Memory B cell (primary cell): ENCODE measurements at regions not wholly inside any gene's neighbourhood (a gene's known extent, or its start where the extent isn't known, plus 50 kb on each side); places are given as distances from the start of the nearest gene placed in this dataset.

Experiments
- ATAC-seq: fragments of 150-1000 bp; cut with Tn5 transposase; 2 replicates; pipeline ENCODE4 v1.10.0; 2021; ENCODE audit warnings: low read depth, mild to moderate bottlenecking, moderate library complexity
- DNase-seq, 2 donors: peaks; one replicate each; pipeline ENCODE4 v3.0.0; 2022; ENCODE audit warnings: low spot score in 2 of 2
- H3K27ac Mint-ChIP-seq: one replicate; pipeline ENCODE4 v1.8.0; 2022; ENCODE audit warnings: mild to moderate bottlenecking, moderate library complexity, mixed read lengths
- H3K27me3 Mint-ChIP-seq: one replicate; pipeline ENCODE4 v1.8.0; 2022; ENCODE audit warnings: mixed read lengths
- H3K36me3 Mint-ChIP-seq: one replicate; pipeline ENCODE4 v1.8.0; 2022; ENCODE audit warnings: mild to moderate bottlenecking, mixed read lengths
- H3K4me1 Mint-ChIP-seq: one replicate; pipeline ENCODE4 v1.8.0; 2022; ENCODE audit warnings: mixed read lengths
- H3K4me3 Mint-ChIP-seq: one replicate; pipeline ENCODE4 v1.8.0; 2022; ENCODE audit warnings: mild to moderate bottlenecking, moderate library complexity, mixed read lengths
- H3K9me3 Mint-ChIP-seq: one replicate; pipeline ENCODE4 v1.8.0; 2022; ENCODE audit warnings: mixed read lengths

DNA sequence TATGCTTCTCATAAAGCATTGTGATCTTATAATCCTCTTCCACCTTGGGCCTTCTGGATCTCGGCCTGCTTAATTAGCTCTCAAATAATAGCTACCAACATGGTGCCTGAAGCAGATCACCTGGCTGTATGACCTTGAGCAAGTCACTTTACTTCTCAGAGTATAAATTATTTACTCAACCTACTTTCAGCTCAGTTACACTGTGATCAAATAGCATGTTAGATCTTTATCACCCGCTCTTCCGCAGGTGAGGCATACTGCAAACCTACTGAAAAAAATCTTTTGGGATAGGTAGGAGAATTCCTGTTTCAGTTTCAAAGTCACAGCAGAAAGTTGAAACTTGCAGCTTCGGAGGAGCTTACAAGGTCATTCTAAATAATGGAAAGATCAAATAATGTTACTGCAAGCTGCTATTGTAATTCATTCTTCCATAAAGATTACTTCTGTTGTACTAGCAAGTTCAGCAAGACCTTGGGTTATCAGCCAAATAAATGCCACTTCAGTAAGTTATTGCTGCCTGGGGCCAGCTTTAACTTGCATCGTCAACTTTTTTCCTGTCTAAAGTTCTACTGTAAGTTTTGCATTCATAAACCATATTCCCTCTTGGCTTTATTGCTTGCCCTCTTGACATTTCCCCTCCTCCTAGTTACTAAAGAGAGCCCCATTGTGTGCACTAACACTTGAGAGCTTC is 268.4 kb upstream of the ATP11B start:
- no peak for DNase-seq
- H3K27me3 Mint-ChIP-seq = peaks cover 2% of the 10 kb centered on the region
- no peaks in the 10 kb centered on the region for H3K4me1 Mint-ChIP-seq
- no peaks in the 10 kb centered on the region for H3K9me3 Mint-ChIP-seq
- H3K36me3 Mint-ChIP-seq = no peaks in the 10 kb centered on the region
- no peak overlapping the region for H3K4me3 Mint-ChIP-seq
- H3K27ac Mint-ChIP-seq = no peak overlapping the region
- no peak for ATAC-seq

GRCh38 chr3:182525766-182526374 is 267.4 kb upstream of the ATP11B start:
- H3K27ac Mint-ChIP-seq = no peak overlapping the region
- H3K4me3 Mint-ChIP-seq = no peak overlapping the region
- no peaks in the 10 kb centered on the region for H3K36me3 Mint-ChIP-seq
- no peak for DNase-seq
- H3K4me1 Mint-ChIP-seq = no peaks in the 10 kb centered on the region
- no peak for ATAC-seq
- no peaks in the 10 kb centered on the region for H3K9me3 Mint-ChIP-seq
- peaks cover 2% of the 10 kb centered on the region for H3K27me3 Mint-ChIP-seq

DNA sequence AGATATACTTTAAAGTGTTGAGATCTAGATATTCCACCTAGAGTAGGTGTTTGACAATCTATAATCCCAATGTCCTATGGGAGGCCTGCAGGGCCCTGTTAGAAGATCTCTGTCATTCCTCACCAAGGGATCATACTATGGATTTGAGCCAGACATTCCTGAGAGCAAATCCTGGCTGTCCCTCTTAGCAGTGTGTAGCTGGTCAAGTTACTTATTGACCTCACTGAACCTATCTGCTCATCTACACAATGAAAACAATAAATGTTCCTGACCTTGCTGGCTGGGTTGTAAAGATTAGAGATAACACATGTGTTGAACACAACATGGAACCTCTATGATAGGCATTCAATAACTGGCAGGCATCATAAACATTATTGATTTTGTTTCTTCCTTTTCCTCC is 265.6 kb upstream of the ATP11B start:
- Mint-ChIP-seq H3K4me1 (no peaks in the 10 kb centered on the region), H3K36me3 (no peaks in the 10 kb centered on the region), H3K9me3 (no peaks in the 10 kb centered on the region), H3K27me3 (peaks cover 2% of the 10 kb centered on the region), H3K27ac (no peak overlapping the region), H3K4me3 (no peak overlapping the region)
- ATAC-seq (no peak), DNase-seq (no peak)

DNA sequence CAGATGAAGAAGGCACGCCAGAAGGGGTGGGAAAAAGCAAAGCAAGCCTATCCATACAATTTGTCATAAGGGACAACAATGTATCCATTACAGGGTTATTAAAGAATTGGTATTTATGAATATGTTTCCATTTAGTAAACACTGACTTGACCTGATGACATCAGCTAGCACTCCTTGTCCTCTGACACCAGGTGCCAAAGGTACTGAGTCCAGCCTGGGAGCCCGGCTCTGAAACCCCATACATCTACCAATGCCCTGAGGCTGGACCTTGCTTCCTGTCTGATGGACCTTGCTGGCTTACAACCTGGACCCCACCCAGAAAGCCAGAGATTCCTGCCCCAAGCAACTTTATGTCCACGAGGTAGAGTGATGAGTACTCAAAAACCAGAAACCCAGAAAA is 263.0 kb upstream of the ATP11B start:
- Mint-ChIP-seq H3K9me3 (no peaks in the 10 kb centered on the region), H3K27me3 (peaks cover 2% of the 10 kb centered on the region), H3K27ac (no peak overlapping the region), H3K4me3 (no peak overlapping the region), H3K36me3 (no peaks in the 10 kb centered on the region), H3K4me1 (no peaks in the 10 kb centered on the region)
- ATAC-seq = no peak
- DNase-seq = no peak

DNA sequence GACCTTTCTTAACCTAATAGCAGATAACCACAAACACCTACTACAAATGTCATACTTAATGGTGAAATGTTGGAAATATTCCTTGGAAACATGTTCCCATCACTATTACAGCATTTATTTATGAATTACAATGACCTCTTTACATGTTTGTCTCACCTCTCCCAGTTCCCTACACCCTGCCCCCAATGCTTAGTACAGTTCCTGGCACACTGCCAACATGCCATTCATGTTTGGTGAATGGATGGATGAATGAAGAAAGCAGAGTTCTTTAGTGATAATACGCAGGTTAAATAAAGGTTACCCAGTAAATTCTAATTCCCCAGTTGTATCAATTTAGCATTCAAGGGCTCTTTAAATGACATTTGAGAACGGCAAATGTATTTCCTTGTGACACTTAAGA is 259.9 kb upstream of the ATP11B start:
- Mint-ChIP-seq H3K9me3 (no peaks in the 10 kb centered on the region), H3K36me3 (no peaks in the 10 kb centered on the region), H3K4me1 (no peaks in the 10 kb centered on the region), H3K4me3 (no peak overlapping the region), H3K27ac (no peak overlapping the region), H3K27me3 (no peaks in the 10 kb centered on the region)
- ATAC-seq (no peak), DNase-seq (no peak)

DNA sequence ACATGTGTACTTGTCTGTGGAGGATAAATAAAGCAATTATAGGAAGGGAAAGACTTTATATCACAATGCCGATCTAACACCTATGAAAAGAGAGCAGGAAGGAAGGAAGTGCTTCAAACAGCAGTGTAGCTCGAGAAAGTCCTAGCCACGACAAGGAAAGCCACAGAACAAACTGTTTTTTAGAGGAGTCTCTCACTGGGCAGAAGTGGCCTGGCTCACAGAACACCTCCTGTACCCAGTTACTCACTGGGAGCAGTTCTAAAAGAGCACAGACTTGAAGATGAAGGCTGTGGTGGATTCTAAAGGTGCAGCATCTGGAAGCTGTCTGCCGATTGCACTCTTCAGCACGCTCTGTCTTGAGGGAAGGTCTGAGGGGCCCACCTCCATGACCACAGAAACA is 248.8 kb upstream of the ATP11B start:
- ATAC-seq = no peak
- H3K9me3 Mint-ChIP-seq = no peaks in the 10 kb centered on the region
- DNase-seq = no peak
- no peaks in the 10 kb centered on the region for H3K36me3 Mint-ChIP-seq
- H3K4me3 Mint-ChIP-seq = no peak overlapping the region
- H3K27ac Mint-ChIP-seq = no peak overlapping the region
- H3K27me3 Mint-ChIP-seq = peaks cover 5% of the 10 kb centered on the region
- no peaks in the 10 kb centered on the region for H3K4me1 Mint-ChIP-seq

DNA sequence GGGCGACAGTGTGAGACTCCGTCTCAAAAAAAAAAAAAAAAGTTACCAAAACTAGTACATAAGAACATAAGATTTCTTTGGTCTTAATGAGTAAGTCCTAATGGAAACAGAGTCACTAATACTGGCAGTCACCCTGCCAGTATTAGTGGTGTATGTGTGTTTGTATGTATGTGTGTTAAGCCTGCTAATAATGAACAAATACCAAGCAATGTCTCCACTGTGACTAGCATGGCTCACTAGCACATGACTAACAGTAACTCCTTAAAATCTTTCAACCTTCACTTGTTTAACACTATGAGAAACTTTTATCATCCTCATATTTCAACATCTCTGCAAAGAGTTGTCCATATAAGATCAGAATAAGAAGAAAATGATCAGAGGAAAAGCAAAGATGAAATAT is 231.0 kb upstream of the ATP11B start:
- H3K4me3 Mint-ChIP-seq = no peak overlapping the region
- H3K9me3 Mint-ChIP-seq = peaks cover 12% of the 10 kb centered on the region
- ATAC-seq (no peak), DNase-seq (no peak)
- H3K36me3 Mint-ChIP-seq = no peaks in the 10 kb centered on the region
- no peak overlapping the region for H3K27ac Mint-ChIP-seq
- H3K4me1 Mint-ChIP-seq = no peaks in the 10 kb centered on the region
- peaks cover 5% of the 10 kb centered on the region for H3K27me3 Mint-ChIP-seq

DNA sequence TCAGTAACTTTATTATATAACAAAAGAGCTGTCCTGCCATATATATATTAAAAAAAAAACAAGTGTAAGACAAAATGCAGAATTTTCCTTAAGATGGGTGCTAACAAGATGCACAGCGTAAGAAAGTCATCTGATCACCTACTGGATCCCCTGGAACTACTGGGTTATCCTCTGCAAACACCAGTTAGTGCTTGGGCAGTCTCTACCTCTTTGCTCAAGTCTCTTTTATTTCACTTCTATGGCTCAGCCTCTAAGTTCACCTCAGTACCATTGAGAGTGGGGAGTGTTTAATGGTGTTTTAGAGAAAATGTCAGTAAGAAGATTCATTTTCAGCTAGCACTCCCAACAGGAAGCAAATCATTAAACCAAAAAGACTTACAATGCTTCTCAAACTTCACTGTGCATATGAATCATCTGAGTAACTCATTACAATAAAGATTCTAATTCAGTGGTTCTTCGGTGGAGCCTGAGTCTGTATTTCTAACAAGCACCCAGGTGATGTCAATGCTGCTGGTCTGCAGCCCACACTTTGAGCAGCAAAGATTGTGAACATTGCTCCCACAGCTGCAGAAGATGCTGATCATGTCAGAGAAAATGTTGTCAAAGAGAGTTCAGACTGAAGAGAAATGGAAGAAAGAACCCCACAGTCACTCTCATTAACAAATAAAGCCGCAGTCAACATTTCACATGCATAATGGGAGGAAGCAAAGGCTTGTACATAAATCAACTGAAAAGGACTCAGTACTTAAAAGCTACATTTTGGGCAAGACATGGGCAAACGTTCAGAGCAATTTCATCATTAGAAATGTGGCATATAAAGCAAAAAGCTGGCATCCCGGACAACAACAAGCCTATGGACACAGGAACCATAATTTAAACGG is 227.1 kb upstream of the ATP11B start:
- DNase-seq (no peak), ATAC-seq (no peak)
- Mint-ChIP-seq H3K9me3 (no peaks in the 10 kb centered on the region), H3K4me1 (no peaks in the 10 kb centered on the region), H3K27me3 (peaks cover 2% of the 10 kb centered on the region), H3K27ac (no peak overlapping the region), H3K4me3 (no peak overlapping the region), H3K36me3 (no peaks in the 10 kb centered on the region)

DNA sequence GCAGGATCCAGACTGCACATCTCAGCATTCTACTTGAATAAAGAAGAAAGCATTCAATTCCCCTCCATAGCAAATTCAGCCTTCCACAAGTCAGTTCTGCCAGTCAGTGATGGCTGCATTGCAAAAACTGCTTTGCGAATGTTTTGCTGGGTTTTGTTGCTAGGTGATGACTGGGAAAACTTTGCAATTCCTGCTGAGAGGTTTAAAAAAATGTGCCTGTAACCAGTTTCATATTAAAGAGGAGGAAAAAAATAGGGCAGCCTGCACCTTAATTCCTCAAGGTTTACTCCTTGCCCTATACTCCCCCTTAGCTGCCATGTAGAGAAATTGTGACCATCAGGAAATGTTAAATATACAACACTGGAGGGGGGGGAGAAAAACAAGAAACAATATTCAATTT is 225.6 kb upstream of the ATP11B start:
- Mint-ChIP-seq H3K36me3 (no peaks in the 10 kb centered on the region), H3K9me3 (no peaks in the 10 kb centered on the region), H3K4me3 (no peak overlapping the region), H3K4me1 (no peaks in the 10 kb centered on the region), H3K27ac (no peak overlapping the region), H3K27me3 (peaks cover 2% of the 10 kb centered on the region)
- no peak for ATAC-seq
- no peak for DNase-seq

- Mint-ChIP-seq H3K4me1 (no peaks in the 10 kb centered on the region), H3K36me3 (no peaks in the 10 kb centered on the region), H3K4me3 (no peak overlapping the region), H3K27ac (no peak overlapping the region), H3K27me3 (no peaks in the 10 kb centered on the region), H3K9me3 (no peaks in the 10 kb centered on the region)
- DNase-seq (no peak), ATAC-seq (no peak)
These were observed 225.0 kb upstream of the ATP11B start for GRCh38 chr3:182568261-182568660.

DNA sequence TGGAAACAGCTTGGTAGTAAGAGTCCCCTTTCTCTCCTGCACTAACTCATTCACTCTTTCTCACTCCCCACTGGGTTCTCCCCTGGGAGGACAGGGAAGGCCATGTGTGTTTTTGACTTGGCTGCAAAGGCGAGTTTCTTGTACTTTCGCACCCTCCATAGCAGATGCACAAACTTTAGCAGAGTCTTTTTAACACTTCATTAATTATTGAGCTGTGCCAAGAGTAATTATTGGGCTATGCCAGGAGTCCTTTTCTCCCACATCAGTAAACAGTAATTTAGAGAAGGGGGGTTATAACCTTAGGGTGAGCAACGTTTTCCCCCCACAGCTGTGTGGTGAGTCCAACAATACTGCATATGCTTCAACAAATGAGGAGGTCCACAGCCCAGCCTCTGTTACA is 224.4 kb upstream of the ATP11B start:
- Mint-ChIP-seq H3K27ac (no peak overlapping the region), H3K27me3 (no peaks in the 10 kb centered on the region), H3K4me1 (no peaks in the 10 kb centered on the region), H3K9me3 (peaks cover 3% of the 10 kb centered on the region), H3K4me3 (no peak overlapping the region), H3K36me3 (no peaks in the 10 kb centered on the region)
- no peak for DNase-seq
- ATAC-seq = no peak

DNA sequence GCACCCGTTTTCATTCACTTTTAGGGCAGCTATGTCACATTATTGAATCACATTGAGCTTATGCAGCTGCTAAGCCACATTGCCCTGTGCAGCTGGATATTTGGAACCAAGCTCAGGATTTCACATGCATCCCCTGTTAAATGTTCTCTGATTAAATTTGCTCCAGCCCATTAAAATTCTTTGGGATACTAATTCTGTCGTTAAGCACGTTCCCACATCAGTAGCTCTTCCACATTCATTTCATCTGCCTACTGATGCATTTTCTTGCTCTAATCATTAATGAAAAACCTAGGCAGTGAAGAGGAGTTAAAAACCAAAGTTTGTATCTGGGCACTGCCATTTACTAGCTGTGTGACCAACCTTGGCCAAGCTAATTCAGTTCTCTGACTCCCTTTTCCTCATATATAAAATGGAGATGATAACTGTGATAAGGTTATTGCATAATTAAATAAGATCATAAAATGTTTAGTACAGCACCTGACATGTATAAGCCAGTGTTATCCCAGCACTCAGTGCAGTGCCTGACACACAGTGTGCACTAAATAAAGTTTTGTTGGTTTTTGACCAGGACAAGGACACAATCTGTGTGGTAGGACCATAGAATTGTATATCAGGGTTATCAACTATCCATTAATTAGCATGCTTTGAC is 222.2 kb upstream of the ATP11B start:
- H3K4me3 Mint-ChIP-seq = no peak overlapping the region
- H3K27me3 Mint-ChIP-seq = no peaks in the 10 kb centered on the region
- no peaks in the 10 kb centered on the region for H3K36me3 Mint-ChIP-seq
- DNase-seq (no peak), ATAC-seq (no peak)
- H3K27ac Mint-ChIP-seq = no peak overlapping the region
- H3K9me3 Mint-ChIP-seq = peaks cover 7% of the 10 kb centered on the region
- H3K4me1 Mint-ChIP-seq = no peaks in the 10 kb centered on the region

GRCh38 chr3:182575941-182576340 is 217.4 kb upstream of the ATP11B start:
- ATAC-seq = no peak
- H3K4me1 Mint-ChIP-seq = no peaks in the 10 kb centered on the region
- no peak for DNase-seq
- no peak overlapping the region for H3K27ac Mint-ChIP-seq
- peaks cover 2% of the 10 kb centered on the region for H3K27me3 Mint-ChIP-seq
- H3K9me3 Mint-ChIP-seq = peaks cover 9% of the 10 kb centered on the region
- no peak overlapping the region for H3K4me3 Mint-ChIP-seq
- H3K36me3 Mint-ChIP-seq = no peaks in the 10 kb centered on the region

DNA sequence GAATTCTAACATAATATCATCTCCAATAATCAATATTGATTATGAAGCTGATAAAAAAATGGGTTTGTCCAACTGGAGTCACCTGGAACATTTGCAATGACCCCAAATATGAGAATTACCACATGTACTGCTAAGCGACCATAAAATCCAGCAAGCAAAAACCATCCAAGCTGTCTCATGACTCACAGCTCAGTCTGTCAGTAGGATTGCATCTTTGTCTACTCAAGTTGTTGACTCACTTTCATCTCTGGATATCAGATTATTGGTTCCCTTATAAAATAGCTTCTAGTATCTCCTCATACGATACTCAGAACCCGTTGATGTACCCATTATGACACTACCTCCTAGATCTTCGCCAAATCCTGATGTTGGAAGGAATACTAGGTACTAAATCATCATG is 209.8 kb upstream of the ATP11B start:
- no peak for ATAC-seq
- no peaks in the 10 kb centered on the region for H3K9me3 Mint-ChIP-seq

More for the DNA sequence above, 209.8 kb upstream of the ATP11B start:
- H3K4me3 Mint-ChIP-seq = no peak overlapping the region
- H3K27ac Mint-ChIP-seq = no peak overlapping the region
- H3K36me3 Mint-ChIP-seq = no peaks in the 10 kb centered on the region
- no peak for DNase-seq
- no peaks in the 10 kb centered on the region for H3K4me1 Mint-ChIP-seq
- H3K27me3 Mint-ChIP-seq = peaks cover 2% of the 10 kb centered on the region
